ENCODE measurements at regions not wholly inside any gene's neighbourhood (a gene's known extent, or its start where the extent isn't known, plus 50 kb on each side); places are given as distances from the start of the nearest gene placed in this dataset.
"Not testable (repeated sequence)": the region's sequence is repeated elsewhere in the genome, so short reads cannot be mapped to it uniquely, and the experiment has no call there.

- DNase-seq = peak; percentile 29
Measured at GRCh38 chr6:122859676-122860075, 70.6 kb downstream of the SMPDL3A start.

GRCh38 chr6:122861594-122861993 lies 72.5 kb downstream of the SMPDL3A start:
- DNase-seq = no peak

- DNase-seq = no peak
Measured at GRCh38 chr6:122868137-122868536, 79.1 kb downstream of the SMPDL3A start.

- peak; percentile 92 for DNase-seq
Measured at GRCh38 chr6:122869437-122870024, 80.5 kb downstream of the SMPDL3A start.

GRCh38 chr6:122871079-122871478 lies 82.0 kb downstream of the SMPDL3A start:
- DNase-seq = peak; percentile 29

GRCh38 chr6:122872311-122872710 lies 83.3 kb downstream of the SMPDL3A start:
- no peak for DNase-seq

GRCh38 chr6:122877302-122877701 lies 88.2 kb downstream of the SMPDL3A start:
- no peak for DNase-seq

- DNase-seq = no peak
Measured at GRCh38 chr6:122878796-122879195, 89.7 kb downstream of the SMPDL3A start.

- no peak for DNase-seq
Measured at GRCh38 chr6:122886481-122886880, 97.4 kb downstream of the SMPDL3A start.

- no peak for DNase-seq
Measured at GRCh38 chr6:122887941-122888340, 98.9 kb downstream of the SMPDL3A start.

GRCh38 chr6:122888680-122889079 lies 99.6 kb downstream of the SMPDL3A start:
- not testable (repeated sequence) for DNase-seq

GRCh38 chr6:122890250-122890649 lies 101.2 kb downstream of the SMPDL3A start:
- no peak for DNase-seq

- no peak for DNase-seq
Measured at GRCh38 chr6:122894791-122895190, 101.2 kb upstream of the CLVS2 start.

- no peak for DNase-seq
Measured at GRCh38 chr6:122902326-122902725, 93.7 kb upstream of the CLVS2 start.

- DNase-seq = no peak
Measured at GRCh38 chr6:122903266-122903915, 92.6 kb upstream of the CLVS2 start.

- no peak for DNase-seq
Measured at GRCh38 chr6:122904166-122904565, 91.9 kb upstream of the CLVS2 start.

GRCh38 chr6:122913558-122913957 lies 82.5 kb upstream of the CLVS2 start:
- no peak for DNase-seq

GRCh38 chr6:122918714-122919113 lies 77.3 kb upstream of the CLVS2 start:
- no peak for DNase-seq

GRCh38 chr6:122930252-122931180 lies 65.5 kb upstream of the CLVS2 start:
- no peak for DNase-seq

GRCh38 chr6:122931916-122932315 lies 64.1 kb upstream of the CLVS2 start:
- DNase-seq = no peak

GRCh38 chr6:122944936-122945335 lies 51.1 kb upstream of the CLVS2 start:
- not testable (repeated sequence) for DNase-seq
